Duodenal mucosa (tissue), 2 donors: ENCODE measurements at regions not wholly inside any gene's neighbourhood (a gene's known extent, or its start where the extent isn't known, plus 50 kb on each side); places are given as distances from the start of the nearest gene placed in this dataset.
A peak's percentile ranks its signal among the peaks of the same experiment; 100 is the strongest.
"Not testable (repeated sequence)": the region's sequence is repeated elsewhere in the genome, so short reads cannot be mapped to it uniquely, and the experiment has no call there.

Experiments
- H3K27ac ChIP-seq: one replicate; pipeline ENCODE4 v1.7.0; 2013; ENCODE audit warnings: low read depth, low read length
- H3K27me3 ChIP-seq, 2 donors: one replicate each; pipeline ENCODE4 v1.7.0; 2013; ENCODE audit warnings: low read length in 2 of 2, control low read depth in 1 of 2; ENCODE audit not compliant: insufficient read depth in 2 of 2, control insufficient read depth in 1 of 2
- H3K36me3 ChIP-seq, 2 donors: one replicate each; pipeline ENCODE4 v1.7.0; 2013; ENCODE audit warnings: low read length in 2 of 2, control low read depth in 1 of 2; ENCODE audit not compliant: insufficient read depth in 2 of 2, control insufficient read depth in 1 of 2
- H3K4me1 ChIP-seq, 2 donors: one replicate each; pipeline ENCODE4 v1.7.0; 2013; ENCODE audit warnings: low read length in 2 of 2, control low read depth in 1 of 2; ENCODE audit not compliant: insufficient read depth in 2 of 2, control insufficient read depth in 1 of 2
- H3K4me3 ChIP-seq, 2 donors: one replicate each; pipeline ENCODE4 v1.7.0; 2013; ENCODE audit warnings: low read length in 2 of 2, low read depth in 1 of 2
- H3K9ac ChIP-seq, 2 donors: one replicate each; pipeline ENCODE4 v1.7.0; 2013; ENCODE audit warnings: low read length in 2 of 2, low read depth in 1 of 2
- H3K9me3 ChIP-seq, 2 donors: one replicate each; pipeline ENCODE4 v1.7.0; 2013; ENCODE audit warnings: low read length in 2 of 2, control low read depth in 1 of 2; ENCODE audit not compliant: control insufficient read depth in 1 of 2

DNA sequence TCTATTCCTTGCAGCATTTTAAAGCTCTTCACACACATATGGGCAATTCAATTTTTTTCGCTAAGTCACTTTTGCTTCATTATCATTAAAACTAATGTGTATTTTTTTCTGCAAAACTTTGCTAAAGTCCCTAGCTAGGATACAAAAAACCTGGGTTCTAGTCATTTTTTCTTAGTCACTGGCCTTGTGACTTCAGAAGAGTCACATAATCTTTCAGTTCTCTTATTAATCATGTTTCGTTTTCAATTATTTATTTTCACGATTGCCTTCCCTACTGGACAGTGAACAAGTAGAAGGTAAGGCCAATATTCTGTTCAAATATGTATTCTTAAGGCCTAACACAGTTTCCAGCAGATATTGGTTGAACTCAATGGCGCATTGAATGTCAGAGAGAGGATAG, 60.9 kb upstream of the CYRIA start:
- H3K27me3 ChIP-seq, result no peaks in the 10 kb centered on the region
- no peaks in the 10 kb centered on the region for H3K9me3 ChIP-seq
- H3K4me1 ChIP-seq, result peaks cover 0 to 3% of the 10 kb centered on the region in 2 donors
- H3K36me3 ChIP-seq, result no peaks in the 10 kb centered on the region
- peak overlapping the region in 1 of 2 donors; percentile 16 for H3K4me3 ChIP-seq
- H3K27ac ChIP-seq, result no peak overlapping the region
- H3K9ac ChIP-seq, result no peak overlapping the region

DNA sequence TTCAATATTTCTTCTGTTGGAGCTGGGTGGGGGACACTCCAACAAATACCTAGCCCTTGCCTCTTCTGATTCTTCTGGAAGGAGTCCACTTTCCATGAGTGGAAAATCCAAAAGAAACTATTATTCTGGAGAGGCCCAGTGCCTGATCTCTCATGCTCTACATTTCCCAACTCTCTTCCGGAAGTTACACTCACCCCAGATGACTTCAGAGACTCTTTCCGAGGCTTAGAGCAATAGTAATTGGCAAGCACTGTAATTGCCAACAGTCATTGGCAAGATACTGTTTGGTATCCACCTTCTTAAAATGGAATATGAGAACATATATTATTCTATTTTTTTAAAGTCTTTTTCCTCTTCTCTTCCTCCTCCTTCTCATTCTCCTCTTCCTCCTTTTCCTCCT, 60.5 kb upstream of the CYRIA start:
- Histone ChIP-seq H3K4me1 (peaks cover 0 to 3% of the 10 kb centered on the region in 2 donors), H3K27me3 (no peaks in the 10 kb centered on the region), H3K9ac (no peak overlapping the region), H3K4me3 (no peak overlapping the region), H3K36me3 (no peaks in the 10 kb centered on the region), H3K9me3 (no peaks in the 10 kb centered on the region), H3K27ac (no peak overlapping the region)

DNA sequence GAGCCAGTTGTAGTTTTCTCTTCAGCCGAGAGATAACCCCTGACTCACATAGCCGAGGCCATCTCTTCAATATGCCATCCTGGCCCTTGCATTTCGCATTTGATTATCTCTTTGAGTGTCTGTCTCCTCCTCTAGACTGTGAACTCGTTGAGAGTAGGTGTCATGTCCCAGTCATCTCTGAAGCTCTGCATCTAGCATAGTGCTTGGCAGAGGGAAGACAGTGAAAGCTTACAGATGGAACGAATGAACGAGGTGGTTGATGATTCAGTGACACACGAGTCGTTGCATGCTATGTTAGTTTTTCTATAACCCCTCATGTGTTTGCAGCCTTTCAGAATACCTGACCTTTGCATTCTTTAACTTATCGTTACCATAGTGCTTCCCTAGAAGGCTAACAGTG, 59.9 kb upstream of the CYRIA start:
- Histone ChIP-seq H3K9me3 (no peaks in the 10 kb centered on the region), H3K9ac (no peak overlapping the region), H3K4me1 (peaks cover 0 to 3% of the 10 kb centered on the region in 2 donors), H3K27ac (no peak overlapping the region), H3K27me3 (no peaks in the 10 kb centered on the region), H3K4me3 (no peak overlapping the region), H3K36me3 (no peaks in the 10 kb centered on the region)

DNA sequence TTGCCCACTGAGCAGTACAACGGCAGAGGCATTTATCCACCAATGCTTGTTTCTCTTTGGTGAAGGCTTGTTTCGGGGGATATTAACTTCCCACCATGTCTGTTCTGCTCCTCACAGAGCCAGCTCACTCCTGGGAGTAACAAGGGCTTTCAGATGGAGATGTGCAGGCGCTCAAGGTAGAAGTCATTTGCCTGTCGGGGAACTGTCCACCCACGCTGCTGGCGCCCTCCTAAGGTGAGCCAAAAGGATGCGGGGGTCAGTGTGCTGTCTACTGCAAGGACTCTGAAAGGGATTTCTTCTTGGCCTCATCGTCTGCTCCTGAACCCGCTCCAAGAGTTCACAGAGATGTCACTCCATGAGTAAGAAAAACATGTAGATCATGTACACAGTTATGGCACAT, 57.0 kb upstream of the CYRIA start:
- H3K27me3 ChIP-seq, result no peaks in the 10 kb centered on the region
- no peaks in the 10 kb centered on the region for H3K9me3 ChIP-seq
- no peak overlapping the region for H3K4me3 ChIP-seq
- H3K4me1 ChIP-seq, result peaks cover 0 to 3% of the 10 kb centered on the region in 2 donors
- H3K9ac ChIP-seq, result no peak overlapping the region
- H3K27ac ChIP-seq, result no peak overlapping the region
- H3K36me3 ChIP-seq, result no peaks in the 10 kb centered on the region

DNA sequence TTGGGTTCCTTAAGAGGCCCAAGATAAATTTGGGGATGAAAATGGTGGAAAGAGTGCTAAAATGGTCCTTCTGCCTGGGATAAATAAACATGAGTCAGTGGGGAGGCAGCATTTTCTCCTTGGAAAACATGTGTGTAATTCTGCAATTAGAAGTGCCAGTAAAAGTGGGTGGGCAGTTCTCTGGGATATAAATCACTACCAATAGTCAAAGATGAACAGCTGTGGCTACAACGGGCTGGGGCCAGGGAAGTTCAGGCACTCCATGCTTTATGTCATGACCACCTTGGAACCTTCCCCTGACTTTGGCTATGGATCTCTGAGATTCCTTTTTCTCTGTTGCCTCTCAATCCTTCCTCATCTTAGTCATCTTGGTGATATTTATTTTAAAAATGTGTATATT, 56.5 kb upstream of the CYRIA start:
- Histone ChIP-seq H3K9ac (no peak overlapping the region), H3K4me3 (no peak overlapping the region), H3K4me1 (peaks cover 0 to 3% of the 10 kb centered on the region in 2 donors), H3K27me3 (no peaks in the 10 kb centered on the region), H3K9me3 (no peaks in the 10 kb centered on the region), H3K27ac (no peak overlapping the region), H3K36me3 (no peaks in the 10 kb centered on the region)

DNA sequence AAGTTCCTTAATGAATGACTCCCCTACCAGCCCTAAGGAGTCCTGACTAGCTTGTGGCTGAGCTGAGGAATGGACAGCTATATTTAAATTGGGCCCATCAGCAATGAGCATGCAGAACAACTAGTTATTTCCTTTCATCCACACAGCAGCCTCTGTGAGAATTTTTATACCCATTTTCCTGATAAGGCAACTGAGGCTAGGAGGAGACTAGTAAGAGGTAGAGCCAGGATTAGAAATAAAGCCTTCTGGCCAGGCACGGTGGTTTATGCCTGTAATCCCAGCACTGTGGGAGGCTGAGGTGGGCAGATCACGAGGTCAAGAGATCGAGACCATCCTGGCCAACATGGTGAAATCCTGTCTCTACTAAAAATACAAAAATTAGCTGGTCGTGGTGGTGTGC, 55.9 kb upstream of the CYRIA start:
- not testable (repeated sequence) for H3K9ac ChIP-seq, H3K4me3 ChIP-seq, H3K27me3 ChIP-seq, H3K4me1 ChIP-seq, H3K36me3 ChIP-seq, H3K9me3 ChIP-seq, H3K27ac ChIP-seq

DNA sequence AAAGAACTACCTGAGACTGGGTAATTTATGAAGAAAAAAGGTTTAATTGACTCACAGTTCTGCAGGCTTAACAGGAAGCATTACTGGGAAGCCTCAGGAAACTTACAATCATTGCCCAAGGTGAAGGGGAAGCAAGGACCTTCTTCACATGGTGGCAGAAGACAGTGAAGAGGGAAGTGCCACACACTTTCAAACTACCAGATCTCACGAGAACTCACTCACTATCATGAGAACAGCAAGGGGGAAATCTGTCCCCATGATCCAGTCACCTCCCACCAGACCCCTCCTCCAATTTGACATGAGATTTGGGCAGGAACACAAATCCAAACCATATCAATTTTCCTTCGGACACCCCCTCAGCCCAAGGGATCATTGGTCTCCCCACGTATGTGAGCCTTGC, 55.1 kb upstream of the CYRIA start:
- H3K27ac ChIP-seq, H3K9me3 ChIP-seq, H3K4me1 ChIP-seq, H3K27me3 ChIP-seq, H3K9ac ChIP-seq, H3K36me3 ChIP-seq, H3K4me3 ChIP-seq: not testable (repeated sequence)

DNA sequence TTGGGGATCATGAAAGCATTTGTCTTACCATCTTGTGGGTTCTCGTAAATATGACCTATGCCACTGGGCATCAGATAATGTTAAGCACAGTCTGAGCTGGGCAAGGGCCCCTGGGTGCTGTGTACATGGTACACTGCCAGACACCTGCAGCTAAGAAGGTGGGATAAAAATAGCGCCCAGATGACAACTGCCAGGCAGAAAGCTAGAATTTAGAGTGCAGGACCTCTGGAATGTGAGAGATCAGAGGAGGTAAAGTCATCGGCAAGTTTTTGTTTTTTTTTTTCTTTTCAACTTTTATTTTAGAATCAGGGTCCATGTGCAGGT, 53.8 kb upstream of the CYRIA start:
- Histone ChIP-seq H3K9ac (no peak overlapping the region), H3K27ac (no peak overlapping the region)

DNA sequence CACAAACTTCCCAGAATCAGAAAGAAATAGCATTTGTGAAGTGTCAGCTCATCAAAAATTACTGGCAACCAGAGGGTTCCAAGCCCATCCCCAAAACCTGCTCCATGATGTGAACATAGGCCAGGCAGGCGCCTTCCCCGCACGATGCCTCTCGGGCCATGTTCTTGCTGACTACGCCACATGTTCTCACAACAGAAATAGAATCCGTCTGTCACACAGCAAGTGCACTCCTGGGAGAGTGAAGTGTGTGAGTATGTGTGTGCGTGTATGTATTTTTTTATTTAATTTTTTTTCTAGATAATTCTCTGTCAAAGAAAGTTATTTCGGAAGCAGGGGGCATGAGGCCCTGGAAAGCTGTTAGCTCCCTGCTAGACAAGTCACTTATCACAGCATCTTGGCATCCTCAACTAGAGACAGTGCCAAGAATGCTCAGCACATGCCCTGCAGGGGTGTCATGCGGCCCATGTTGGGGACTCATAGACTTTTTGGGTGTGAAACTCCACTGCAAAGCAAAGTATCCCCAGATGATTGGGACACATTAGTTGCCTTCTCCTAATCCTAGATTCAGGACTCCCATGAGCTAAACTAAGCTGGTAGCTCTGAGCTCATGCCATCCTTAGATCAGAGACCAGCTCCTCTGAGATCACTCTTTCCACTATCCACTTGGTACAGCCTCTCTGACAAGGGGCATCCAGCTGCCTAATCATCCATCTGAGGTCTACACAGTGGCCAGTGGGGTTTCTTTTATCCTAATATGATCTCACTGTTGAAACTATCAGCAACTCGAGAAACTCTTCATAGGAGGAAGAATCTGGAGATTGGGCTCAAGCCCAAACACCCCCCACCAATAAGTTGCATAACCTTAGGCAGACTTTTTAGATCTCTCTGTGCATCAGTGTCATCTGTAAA, 53.2 kb upstream of the CYRIA start:
- Histone ChIP-seq H3K27me3 (no peaks in the 10 kb centered on the region), H3K4me1 (no peaks in the 10 kb centered on the region), H3K4me3 (no peak overlapping the region), H3K36me3 (no peaks in the 10 kb centered on the region), H3K27ac (no peak overlapping the region), H3K9ac (no peak overlapping the region), H3K9me3 (no peaks in the 10 kb centered on the region)

More for the DNA sequence above, 53.8 kb upstream of the CYRIA start:
- Histone ChIP-seq H3K9me3 (no peaks in the 10 kb centered on the region), H3K36me3 (no peaks in the 10 kb centered on the region), H3K4me3 (no peak overlapping the region), H3K27me3 (no peaks in the 10 kb centered on the region), H3K4me1 (no peaks in the 10 kb centered on the region)

DNA sequence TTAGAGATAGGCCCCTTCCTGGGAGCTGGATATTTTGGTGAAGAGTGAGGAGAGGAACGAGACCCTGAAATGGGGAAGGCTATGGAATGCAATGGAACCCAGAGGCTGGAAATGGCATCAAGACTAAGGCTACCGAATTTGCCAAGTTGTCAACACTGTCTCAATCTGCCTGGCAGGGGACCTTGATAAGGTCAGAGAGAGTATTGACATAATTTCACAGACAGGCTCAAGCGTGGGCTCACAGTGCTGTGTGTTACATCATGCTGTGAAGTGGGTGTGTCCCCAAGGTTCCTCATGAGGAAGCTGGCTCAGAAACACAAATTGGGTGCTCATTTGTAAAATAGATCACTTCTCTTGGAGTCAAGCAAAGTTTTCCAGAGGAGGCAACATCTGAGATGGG, 51.8 kb upstream of the CYRIA start:
- Histone ChIP-seq H3K27me3 (no peaks in the 10 kb centered on the region), H3K9me3 (no peaks in the 10 kb centered on the region), H3K4me1 (no peaks in the 10 kb centered on the region), H3K9ac (no peak overlapping the region), H3K36me3 (no peaks in the 10 kb centered on the region), H3K4me3 (no peak overlapping the region), H3K27ac (no peak overlapping the region)
